Neural progenitor cell (in vitro differentiated cells): ENCODE measurements at regions not wholly inside any gene's neighbourhood (a gene's known extent, or its start where the extent isn't known, plus 50 kb on each side); places are given as distances from the start of the nearest gene placed in this dataset.

Experiments used
- EZH2 ChIP-seq: fragments of 200-600 bp; sonication (generic); IDR thresholded peaks from 2 replicates; pipeline ENCODE4 v1.6.1; 2017; ENCODE audit warnings: antibody characterized with exemption, mild to moderate bottlenecking, moderate library complexity
- TF ChIP-seq, protein P1 (sequence below): fragments of 200-600 bp; sonication (generic); IDR thresholded peaks from 2 replicates; pipeline ENCODE4 v1.5.1; 2017; ENCODE audit warnings: antibody characterized with exemption, mild to moderate bottlenecking

GRCh38 chr14:97246648-97247047, 449.5 kb downstream of the VRK1 start:
- TF ChIP-seq, protein P1, sequence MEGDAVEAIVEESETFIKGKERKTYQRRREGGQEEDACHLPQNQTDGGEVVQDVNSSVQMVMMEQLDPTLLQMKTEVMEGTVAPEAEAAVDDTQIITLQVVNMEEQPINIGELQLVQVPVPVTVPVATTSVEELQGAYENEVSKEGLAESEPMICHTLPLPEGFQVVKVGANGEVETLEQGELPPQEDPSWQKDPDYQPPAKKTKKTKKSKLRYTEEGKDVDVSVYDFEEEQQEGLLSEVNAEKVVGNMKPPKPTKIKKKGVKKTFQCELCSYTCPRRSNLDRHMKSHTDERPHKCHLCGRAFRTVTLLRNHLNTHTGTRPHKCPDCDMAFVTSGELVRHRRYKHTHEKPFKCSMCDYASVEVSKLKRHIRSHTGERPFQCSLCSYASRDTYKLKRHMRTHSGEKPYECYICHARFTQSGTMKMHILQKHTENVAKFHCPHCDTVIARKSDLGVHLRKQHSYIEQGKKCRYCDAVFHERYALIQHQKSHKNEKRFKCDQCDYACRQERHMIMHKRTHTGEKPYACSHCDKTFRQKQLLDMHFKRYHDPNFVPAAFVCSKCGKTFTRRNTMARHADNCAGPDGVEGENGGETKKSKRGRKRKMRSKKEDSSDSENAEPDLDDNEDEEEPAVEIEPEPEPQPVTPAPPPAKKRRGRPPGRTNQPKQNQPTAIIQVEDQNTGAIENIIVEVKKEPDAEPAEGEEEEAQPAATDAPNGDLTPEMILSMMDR = no peak
- no peak for TF ChIP-seq EZH2
